Epidermal melanocyte (primary cell): ENCODE measurements at regions not wholly inside any gene's neighbourhood (a gene's known extent, or its start where the extent isn't known, plus 50 kb on each side); places are given as distances from the start of the nearest gene placed in this dataset.

ENCODE experiments used
- DNase-seq: peaks from one replicate; pipeline ENCODE4 v3.0.0; 2011; ENCODE audit warnings: low spot score; ENCODE audit not compliant: insufficient read length

DNA sequence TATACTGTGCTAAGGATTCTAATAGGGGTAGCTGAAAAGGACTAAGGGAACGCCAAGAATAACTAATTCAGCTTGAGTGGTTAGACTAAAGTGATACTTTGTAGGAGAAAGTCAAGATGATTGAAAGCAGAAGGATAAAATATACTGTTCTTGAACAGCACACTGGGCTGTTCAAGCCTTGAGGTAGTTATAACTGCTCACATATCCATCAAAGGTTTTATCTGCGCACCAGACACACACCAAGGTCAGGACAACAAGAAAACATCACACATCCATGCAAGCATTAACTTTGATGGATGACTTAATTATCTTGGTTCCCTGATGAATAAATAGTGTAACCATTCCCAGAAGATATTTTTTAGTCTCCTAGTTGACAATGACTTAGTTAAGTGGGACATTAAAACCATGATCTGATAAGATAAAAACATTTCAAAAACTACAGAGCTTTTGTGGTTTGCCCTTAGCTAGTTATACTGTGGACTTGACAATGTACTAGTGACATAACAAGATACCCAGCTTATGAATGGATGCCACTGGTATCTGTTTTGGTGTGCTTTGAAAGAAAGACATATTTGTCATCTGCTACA lies 728.9 kb downstream of the JRKL start:
- DNase-seq = no peak

- DNase-seq = no peak
Observed at GRCh38 chr11:97123237-97123636, 733.4 kb downstream of the JRKL start.

DNA sequence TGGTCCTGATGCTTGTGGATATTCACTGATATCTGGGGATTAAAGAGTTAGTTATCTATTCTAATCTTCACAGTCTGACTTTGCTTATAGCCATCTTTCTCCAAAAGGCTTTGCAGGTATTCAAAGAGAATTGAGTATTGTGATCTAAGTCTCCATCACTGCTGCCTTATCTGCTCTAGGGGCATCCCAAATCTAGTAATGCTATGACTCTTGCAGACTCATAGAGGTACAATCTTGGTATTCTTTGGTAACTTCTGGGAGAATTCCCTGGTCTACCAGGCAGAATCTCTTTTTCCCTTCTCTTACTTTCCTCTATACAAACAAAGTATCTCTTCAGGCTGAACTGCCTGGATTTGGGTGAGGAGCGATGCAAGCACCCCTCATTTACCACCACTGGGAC lies 746.3 kb downstream of the JRKL start:
- no peak for DNase-seq

- no peak for DNase-seq
Observed at GRCh38 chr11:97140885-97141494, 751.2 kb downstream of the JRKL start.

GRCh38 chr11:97143463-97143862 lies 753.6 kb downstream of the JRKL start:
- DNase-seq = no peak

DNA sequence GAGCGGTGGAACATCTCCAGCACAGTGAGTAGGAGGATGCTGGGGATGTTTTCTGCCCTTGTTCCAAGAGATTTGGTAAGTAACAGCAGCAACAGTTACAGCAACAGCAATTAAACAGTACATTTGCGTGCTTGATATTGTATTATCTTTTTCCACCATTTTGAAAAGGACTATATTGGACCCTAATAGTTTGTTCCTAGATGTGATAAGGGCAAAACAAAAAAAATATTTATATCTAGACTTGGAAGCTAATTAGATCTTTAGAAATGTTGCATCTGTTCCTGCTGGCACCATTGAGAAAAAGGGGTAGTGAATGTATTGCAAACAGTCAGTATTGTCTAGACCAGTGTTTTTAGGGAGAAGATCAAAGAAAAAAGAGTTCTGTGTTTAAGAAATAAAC lies 759.9 kb downstream of the JRKL start:
- DNase-seq = no peak

DNA sequence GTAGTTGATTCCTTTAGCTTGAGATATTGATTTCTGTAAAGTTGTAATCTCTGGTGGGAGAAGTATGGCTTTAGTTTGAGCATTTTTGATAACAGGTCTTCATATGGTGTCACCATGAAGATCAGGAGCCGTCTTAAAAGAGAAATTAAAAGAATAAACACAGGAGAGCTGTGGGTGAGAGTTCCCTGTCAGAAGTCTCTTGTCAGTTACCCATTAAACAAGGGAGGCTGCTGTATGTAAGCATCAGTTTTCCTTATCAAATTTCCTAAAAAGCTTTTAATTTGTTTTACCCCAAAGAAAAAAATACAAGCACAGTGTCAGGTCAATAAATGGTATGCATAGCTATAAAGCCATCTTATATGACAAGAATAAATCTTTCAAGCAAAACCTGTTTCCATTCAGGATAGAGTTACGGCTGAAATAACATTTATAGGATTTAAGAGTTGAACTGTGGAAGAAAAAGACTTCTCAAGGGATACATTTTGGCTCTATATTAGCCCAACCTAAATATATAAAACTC lies 767.5 kb downstream of the JRKL start:
- no peak for DNase-seq

DNA sequence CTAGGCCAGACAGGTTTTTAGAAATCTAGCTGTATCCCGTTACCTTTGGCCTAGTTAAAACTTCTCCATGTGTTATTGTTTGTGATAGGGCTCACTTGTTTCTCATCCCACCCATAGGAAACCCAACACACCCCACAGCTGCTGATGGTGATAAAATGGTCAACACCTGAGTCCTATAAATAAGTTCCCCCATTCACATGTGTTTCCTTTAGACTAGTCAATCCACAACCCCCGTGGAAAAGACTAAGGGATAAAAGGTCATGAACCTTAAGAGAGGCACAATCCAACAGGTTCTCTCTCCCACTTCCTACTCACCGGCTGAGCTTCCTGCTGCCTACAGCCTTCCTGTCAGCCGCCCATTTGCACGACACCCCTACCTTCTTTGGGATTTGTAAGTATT lies 768.4 kb downstream of the JRKL start:
- no peak for DNase-seq

GRCh38 chr11:97163631-97164191 lies 773.9 kb downstream of the JRKL start:
- no peak for DNase-seq

DNA sequence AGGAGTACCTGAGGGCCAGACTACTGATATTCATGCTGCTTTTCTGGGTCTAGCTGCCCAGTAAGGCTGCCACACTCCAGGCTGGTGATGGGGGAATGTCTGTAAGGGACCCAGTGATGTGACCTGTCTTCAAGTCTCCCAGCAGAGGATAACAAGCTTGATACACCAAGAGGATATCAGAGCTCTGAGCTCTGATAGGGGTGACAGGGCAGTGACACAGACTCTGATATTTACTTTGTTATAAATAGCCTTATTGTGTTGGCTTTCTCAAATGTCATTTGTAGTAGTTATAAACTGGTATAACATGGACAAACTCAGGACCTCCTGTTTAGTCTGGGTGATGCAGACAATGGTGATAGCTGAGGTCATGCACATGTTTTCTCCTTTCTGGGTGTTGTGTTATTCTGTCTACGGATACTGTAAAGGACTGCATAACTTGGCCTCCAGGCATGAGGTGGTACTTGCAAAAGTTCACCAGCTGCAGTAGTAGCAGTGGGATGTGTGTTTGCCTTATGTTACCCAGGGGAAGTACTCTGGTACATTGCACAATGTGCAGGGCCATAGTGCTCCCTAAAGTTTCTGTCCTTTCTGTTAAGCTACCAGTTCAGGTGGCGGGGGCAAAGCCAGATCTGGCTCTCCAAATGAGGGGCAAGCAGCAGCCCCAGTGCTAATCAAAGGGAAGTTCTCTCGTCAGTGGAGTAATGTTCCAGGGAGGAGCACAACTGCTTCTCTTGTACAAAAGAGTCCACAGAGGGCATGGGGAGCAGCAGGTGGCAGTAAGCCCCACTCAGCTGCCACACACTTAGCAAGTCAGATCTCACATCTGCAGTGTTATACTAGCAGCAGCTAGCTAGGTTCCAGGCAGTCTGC lies 812.2 kb downstream of the JRKL start:
- DNase-seq = no peak

- no peak for DNase-seq
Observed at GRCh38 chr11:97202613-97203292, 812.9 kb downstream of the JRKL start.

DNA sequence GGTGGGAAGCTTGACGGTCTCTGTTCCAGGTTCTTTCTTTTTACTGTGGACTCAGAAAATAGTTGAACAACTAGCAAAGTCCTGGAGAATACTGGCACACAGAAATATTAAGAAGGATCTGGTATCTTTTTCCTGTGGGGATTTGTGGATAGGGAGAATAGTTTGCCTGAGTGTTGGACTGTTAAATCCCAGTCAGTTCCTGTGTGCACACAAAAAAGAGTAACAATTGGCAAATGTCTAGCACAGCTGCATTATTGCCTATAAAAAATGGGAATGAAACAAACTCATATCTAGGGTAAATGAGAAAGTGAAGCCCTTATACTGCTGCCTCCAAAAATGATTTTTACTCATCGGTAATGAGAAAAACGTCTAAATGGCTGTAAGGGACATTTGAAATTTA lies 828.2 kb downstream of the JRKL start:
- no peak for DNase-seq

GRCh38 chr11:97223647-97224046 lies 833.8 kb downstream of the JRKL start:
- no peak for DNase-seq

GRCh38 chr11:97224396-97224795 lies 834.6 kb downstream of the JRKL start:
- no peak for DNase-seq

DNA sequence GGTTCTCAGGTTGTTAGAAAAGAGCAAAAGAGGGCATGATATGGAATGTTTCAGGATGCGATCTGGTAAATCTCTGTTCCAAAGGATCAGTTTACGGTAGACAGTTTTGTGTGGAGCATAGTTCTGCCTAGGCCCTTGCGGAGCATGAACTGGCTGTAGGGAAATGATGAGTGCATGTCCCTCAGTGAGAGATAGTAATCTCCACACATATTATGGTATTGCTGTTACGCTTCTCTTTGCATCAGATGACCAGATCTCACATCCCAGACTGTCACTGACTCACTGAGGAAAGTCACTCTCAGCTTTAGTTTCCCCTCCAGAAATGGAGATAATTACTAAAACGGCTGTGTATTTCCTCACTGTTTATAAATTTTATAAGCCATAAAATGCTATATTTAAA lies 836.0 kb downstream of the JRKL start:
- DNase-seq = no peak

GRCh38 chr11:97229936-97230335 lies 840.1 kb downstream of the JRKL start:
- no peak for DNase-seq

DNA sequence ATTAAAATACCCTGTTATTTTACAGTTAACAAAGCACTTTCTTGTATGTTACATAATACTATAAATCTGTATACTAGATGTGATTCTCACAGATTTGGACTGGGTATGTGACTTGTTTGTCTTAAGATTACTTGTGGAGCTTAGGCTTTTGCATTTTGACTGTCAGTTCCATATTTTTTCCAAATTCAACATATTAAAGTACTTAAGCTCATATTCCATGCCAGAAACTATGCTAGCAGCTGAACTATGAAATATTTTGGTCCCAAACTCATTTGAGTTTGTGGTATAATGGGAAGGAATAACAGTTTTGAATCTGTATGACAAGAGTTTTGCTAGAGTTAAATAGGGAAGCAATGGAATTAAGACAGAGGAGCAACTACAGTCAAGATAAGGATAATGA lies 841.4 kb downstream of the JRKL start:
- DNase-seq = no peak

DNA sequence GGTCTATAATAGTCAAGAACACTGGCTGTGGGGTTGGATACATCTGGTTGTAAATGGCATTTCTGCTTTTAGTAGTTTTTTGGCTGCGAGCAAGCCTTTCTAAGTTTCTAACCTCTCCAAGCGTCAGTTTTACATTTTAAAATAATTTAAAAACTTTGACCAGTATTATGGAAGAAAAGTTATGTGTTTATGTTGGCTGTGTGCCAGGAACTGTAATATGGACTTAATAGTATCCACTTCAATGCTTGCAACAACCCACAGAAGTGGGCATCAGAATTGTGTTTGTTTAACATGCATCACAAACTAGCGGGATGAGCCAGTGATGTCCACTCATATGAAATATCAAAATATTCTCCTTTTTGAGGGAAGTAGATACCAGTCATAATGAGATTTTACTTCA lies 844.2 kb downstream of the JRKL start:
- DNase-seq = no peak

DNA sequence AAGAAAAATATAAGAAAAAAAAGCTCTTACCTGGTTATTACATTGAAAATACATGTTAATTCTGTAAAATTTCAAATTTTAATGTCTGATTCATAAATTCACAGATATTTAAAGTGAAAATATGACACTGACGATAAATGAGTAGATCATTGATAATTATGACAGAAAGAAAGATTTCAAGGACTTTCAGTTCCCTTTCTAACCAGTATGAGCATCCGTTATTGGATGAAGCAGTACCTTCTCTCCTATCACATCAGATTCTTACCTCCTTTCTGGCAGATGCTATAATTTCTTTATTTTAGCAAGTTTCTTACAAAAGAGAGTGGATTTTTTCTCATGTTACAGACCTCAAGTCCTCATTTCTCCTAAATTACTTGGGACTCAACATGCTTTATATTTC lies 847.3 kb downstream of the JRKL start:
- no peak for DNase-seq

GRCh38 chr11:97247601-97248000 lies 857.8 kb downstream of the JRKL start:
- DNase-seq = no peak

- no peak for DNase-seq
Observed at GRCh38 chr11:97254790-97255189, 865.0 kb downstream of the JRKL start.

- no peak for DNase-seq
Observed at GRCh38 chr11:97259434-97259833, 869.6 kb downstream of the JRKL start.
